ENCODE measurements at regions not wholly inside any gene's neighbourhood (a gene's known extent, or its start where the extent isn't known, plus 50 kb on each side); places are given as distances from the start of the nearest gene placed in this dataset.

- TF ChIP-seq CTCF (IDR thresholded peaks at IDR 0.05) (no peak), POLR2A (IDR thresholded peaks at IDR 0.05) (no peak)
Measured at GRCh38 chr2:183455056-183455455, 330.8 kb downstream of the NUP35 start.

Data from suprapubic skin (tissue), 3 donors.